HG02678 (cell line): ENCODE measurements at regions not wholly inside any gene's neighbourhood (a gene's known extent, or its start where the extent isn't known, plus 50 kb on each side); places are given as distances from the start of the nearest gene placed in this dataset.
"Not testable (repeated sequence)": the region's sequence is repeated elsewhere in the genome, so short reads cannot be mapped to it uniquely, and the experiment has no call there.

Experiments
- ATAC-seq: cut with Tn5 transposase; IDR thresholded peaks from one replicate; pipeline ENCODE4 v1.9.1; 2021; ENCODE audit warnings: mild to moderate bottlenecking, moderate library complexity; ENCODE audit not compliant: unreplicated experiment

GRCh38 chr1:194858811-194859480 is 1672.5 kb upstream of the B3GALT2 start:
- not testable (repeated sequence) for ATAC-seq

- ATAC-seq = no peak
These were observed 1671.0 kb upstream of the B3GALT2 start for GRCh38 chr1:194857413-194857812.

- ATAC-seq = no peak
These were observed 1662.4 kb upstream of the B3GALT2 start for GRCh38 chr1:194848846-194849245.

- ATAC-seq = peak; percentile 87
These were observed 1660.1 kb upstream of the B3GALT2 start for GRCh38 chr1:194846488-194846887.

- no peak for ATAC-seq
These were observed 1656.7 kb upstream of the B3GALT2 start for GRCh38 chr1:194843077-194843476.

GRCh38 chr1:194833111-194833510 is 1646.7 kb upstream of the B3GALT2 start:
- ATAC-seq = no peak

- ATAC-seq = not testable (repeated sequence)
These were observed 1645.2 kb upstream of the B3GALT2 start for GRCh38 chr1:194831595-194831994.

- ATAC-seq = peak; percentile 91
These were observed 1644.0 kb upstream of the B3GALT2 start for GRCh38 chr1:194830387-194830786.

GRCh38 chr1:194829492-194829891 is 1643.1 kb upstream of the B3GALT2 start:
- no peak for ATAC-seq

- ATAC-seq = no peak
These were observed 1639.0 kb upstream of the B3GALT2 start for GRCh38 chr1:194825382-194825781.

- no peak for ATAC-seq
These were observed 1634.7 kb upstream of the B3GALT2 start for GRCh38 chr1:194821091-194821490.

GRCh38 chr1:194818674-194819073 is 1632.3 kb upstream of the B3GALT2 start:
- ATAC-seq = no peak

GRCh38 chr1:194816859-194817258 is 1630.4 kb upstream of the B3GALT2 start:
- ATAC-seq = no peak

- ATAC-seq = no peak
These were observed 1626.7 kb upstream of the B3GALT2 start for GRCh38 chr1:194813096-194813495.

GRCh38 chr1:194809665-194810064 is 1623.3 kb upstream of the B3GALT2 start:
- ATAC-seq = peak; percentile 74

- ATAC-seq = no peak
These were observed 1622.8 kb upstream of the B3GALT2 start for GRCh38 chr1:194809215-194809614.

GRCh38 chr1:194807530-194808220 is 1621.3 kb upstream of the B3GALT2 start:
- no peak for ATAC-seq

- ATAC-seq = no peak
These were observed 1616.2 kb upstream of the B3GALT2 start for GRCh38 chr1:194802572-194802971.

- peak; percentile 63 for ATAC-seq
These were observed 1609.6 kb upstream of the B3GALT2 start for GRCh38 chr1:194795917-194796593.

- no peak for ATAC-seq
These were observed 1600.6 kb upstream of the B3GALT2 start for GRCh38 chr1:194787001-194787400.

- no peak for ATAC-seq
These were observed 1599.6 kb upstream of the B3GALT2 start for GRCh38 chr1:194786027-194786426.

GRCh38 chr1:194776657-194777056 is 1590.2 kb upstream of the B3GALT2 start:
- no peak for ATAC-seq
